ENCODE measurements at regions not wholly inside any gene's neighbourhood (a gene's known extent, or its start where the extent isn't known, plus 50 kb on each side); places are given as distances from the start of the nearest gene placed in this dataset.

GRCh38 chr6:156347246-156347645 lies 429.9 kb upstream of the ARID1B start:
- peak; percentile 26 for DNase-seq

- no peak for DNase-seq
Measured at GRCh38 chr6:156345700-156346099, 431.5 kb upstream of the ARID1B start.

- DNase-seq: no peak
Measured at GRCh38 chr6:156344491-156344890, 432.7 kb upstream of the ARID1B start.

GRCh38 chr6:156337801-156338200 lies 439.4 kb upstream of the ARID1B start:
- DNase-seq: no peak

- no peak for DNase-seq
Measured at GRCh38 chr6:156336733-156337132, 440.4 kb upstream of the ARID1B start.

- DNase-seq: no peak
Measured at GRCh38 chr6:156336089-156336488, 441.1 kb upstream of the ARID1B start.

- DNase-seq: no peak
Measured at GRCh38 chr6:156334966-156335365, 442.2 kb upstream of the ARID1B start.

GRCh38 chr6:156319707-156320106 lies 457.5 kb upstream of the ARID1B start:
- DNase-seq: no peak

- no peak for DNase-seq
Measured at GRCh38 chr6:156316583-156317125, 460.5 kb upstream of the ARID1B start.

GRCh38 chr6:156315146-156315545 lies 462.0 kb upstream of the ARID1B start:
- DNase-seq: no peak

- no peak for DNase-seq
Measured at GRCh38 chr6:156313037-156313436, 464.1 kb upstream of the ARID1B start.

- DNase-seq: no peak
Measured at GRCh38 chr6:156311291-156311690, 465.9 kb upstream of the ARID1B start.

GRCh38 chr6:156310701-156311100 lies 466.5 kb upstream of the ARID1B start:
- DNase-seq: peak; percentile 34

GRCh38 chr6:156309017-156309416 lies 468.2 kb upstream of the ARID1B start:
- DNase-seq: no peak

GRCh38 chr6:156308604-156309003 lies 468.6 kb upstream of the ARID1B start:
- DNase-seq: no peak

GRCh38 chr6:156306531-156306930 lies 470.6 kb upstream of the ARID1B start:
- DNase-seq: no peak

GRCh38 chr6:156283091-156283490 lies 494.1 kb upstream of the ARID1B start:
- no peak for DNase-seq

GRCh38 chr6:156282087-156282486 lies 495.1 kb upstream of the ARID1B start:
- DNase-seq: no peak

GRCh38 chr6:156281266-156281665 lies 495.9 kb upstream of the ARID1B start:
- DNase-seq: no peak

GRCh38 chr6:156280065-156280464 lies 497.1 kb upstream of the ARID1B start:
- DNase-seq: peak; percentile 89

GRCh38 chr6:156279261-156279969 lies 497.8 kb upstream of the ARID1B start:
- peak; percentile 50 for DNase-seq

GRCh38 chr6:156273065-156273711 lies 504.0 kb upstream of the ARID1B start:
- no peak for DNase-seq

GRCh38 chr6:156269751-156270369 lies 507.3 kb upstream of the ARID1B start:
- DNase-seq: no peak

- no peak for DNase-seq
Measured at GRCh38 chr6:156268849-156269248, 508.3 kb upstream of the ARID1B start.

Data from NCI-H345 (cell line).